ENCODE measurements at regions not wholly inside any gene's neighbourhood (a gene's known extent, or its start where the extent isn't known, plus 50 kb on each side); places are given as distances from the start of the nearest gene placed in this dataset.

- TF ChIP-seq CTCF (IDR thresholded peaks at IDR 0.05; ENCODE audit: insufficient read depth, low read length, severe bottlenecking): no peak
- Histone ChIP-seq H3K4me3 (ENCODE audit: low read depth, low read length) (no peak overlapping the region), H3K36me3 (ENCODE audit: control insufficient read depth, insufficient read depth, low read length) (no peaks in the 10 kb centered on the region), H3K27me3 (ENCODE audit: control insufficient read depth, insufficient read depth, low read length) (no peaks in the 10 kb centered on the region)
- DNase-seq (ENCODE audit: low read depth): no peak
- no peak for FAIRE-seq
Measured at GRCh38 chr14:43914041-43914693, 592.9 kb downstream of the FSCB start.

- TF ChIP-seq CTCF (IDR thresholded peaks at IDR 0.05; ENCODE audit: insufficient read depth, low read length, severe bottlenecking): no peak
- Histone ChIP-seq H3K27me3 (ENCODE audit: control insufficient read depth, insufficient read depth, low read length) (no peaks in the 10 kb centered on the region), H3K36me3 (ENCODE audit: control insufficient read depth, insufficient read depth, low read length) (no peaks in the 10 kb centered on the region), H3K4me3 (ENCODE audit: low read depth, low read length) (no peak overlapping the region)
- DNase-seq (ENCODE audit: low read depth): no peak
- FAIRE-seq: no peak
Measured at GRCh38 chr14:43903209-43903608, 603.9 kb downstream of the FSCB start.

GRCh38 chr14:43901911-43902673 is 605.0 kb downstream of the FSCB start:
- Histone ChIP-seq H3K4me3 (ENCODE audit: low read depth, low read length) (no peak overlapping the region), H3K27me3 (ENCODE audit: control insufficient read depth, insufficient read depth, low read length) (no peaks in the 10 kb centered on the region), H3K36me3 (ENCODE audit: control insufficient read depth, insufficient read depth, low read length) (no peaks in the 10 kb centered on the region)
- no peak for FAIRE-seq
- no peak for DNase-seq (ENCODE audit: low read depth)
- no peak for TF ChIP-seq CTCF (IDR thresholded peaks at IDR 0.05; ENCODE audit: insufficient read depth, low read length, severe bottlenecking)

- H3K4me3 ChIP-seq (ENCODE audit: low read depth, low read length): no peak overlapping the region
- DNase-seq (ENCODE audit: low read depth): no peak
- TF ChIP-seq CTCF (IDR thresholded peaks at IDR 0.05; ENCODE audit: insufficient read depth, low read length, severe bottlenecking): no peak
- FAIRE-seq: no peak
- no peaks in the 10 kb centered on the region for H3K27me3 ChIP-seq (ENCODE audit: control insufficient read depth, insufficient read depth, low read length)
- H3K36me3 ChIP-seq (ENCODE audit: control insufficient read depth, insufficient read depth, low read length): no peaks in the 10 kb centered on the region
Measured at GRCh38 chr14:43900173-43900655, 606.9 kb downstream of the FSCB start.

- Histone ChIP-seq H3K36me3 (ENCODE audit: control insufficient read depth, insufficient read depth, low read length) (no peaks in the 10 kb centered on the region), H3K27me3 (ENCODE audit: control insufficient read depth, insufficient read depth, low read length) (no peaks in the 10 kb centered on the region), H3K4me3 (ENCODE audit: low read depth, low read length) (no peak overlapping the region)
- TF ChIP-seq CTCF (IDR thresholded peaks at IDR 0.05; ENCODE audit: insufficient read depth, low read length, severe bottlenecking): no peak
- FAIRE-seq (no peak), DNase-seq (ENCODE audit: low read depth) (no peak)
Measured at GRCh38 chr14:43898687-43899086, 608.4 kb downstream of the FSCB start.
